H1 (cell line): ENCODE measurements at regions not wholly inside any gene's neighbourhood (a gene's known extent, or its start where the extent isn't known, plus 50 kb on each side); places are given as distances from the start of the nearest gene placed in this dataset.

Experiments used
- ATF3 ChIP-seq: IDR thresholded peaks from 2 replicates; pipeline ENCODE4 v1.6.1; 2011; ENCODE audit warnings: low read depth, mild to moderate bottlenecking, low read length; ENCODE audit not compliant: insufficient read depth
- BRCA1 ChIP-seq: IDR thresholded peaks from 2 replicates; pipeline ENCODE4 v1.6.1; 2012; ENCODE audit warnings: low read depth, low read length, improper control_type of control experiment
- CTCF ChIP-seq, 3 experiments: IDR thresholded peaks; 1 replicate in 2 of 3; 2 replicates in 1 of 3; pipeline versions ENCODE4 v1.5.1 to v1.6.1; 2011; ENCODE audit warnings: low read length in 3 of 3, mild to moderate bottlenecking in 3 of 3, inconsistent platforms in 2 of 3, low read depth in 1 of 3, moderate library complexity in 1 of 3; ENCODE audit not compliant: insufficient read depth in 1 of 3; ENCODE audit errors: control extremely low read depth in 1 of 3
- GTF2F1 ChIP-seq: IDR thresholded peaks from 2 replicates; pipeline ENCODE4 v1.6.1; 2012; ENCODE audit warnings: low read depth, low read length, improper control_type of control experiment, borderline replicate concordance
- JUN ChIP-seq: IDR thresholded peaks from 2 replicates; pipeline ENCODE4 v1.6.1; 2011; ENCODE audit warnings: low read depth, mild to moderate bottlenecking, improper control_type of control experiment, low read length
- KDM4A ChIP-seq: IDR thresholded peaks from one replicate; pipeline ENCODE4 v1.7.1; 2012; ENCODE audit warnings: low read depth, mild to moderate bottlenecking, moderate library complexity, low read length, inconsistent platforms; ENCODE audit not compliant: severe bottlenecking
- POLR2A ChIP-seq, 2 experiments: IDR thresholded peaks; 1 replicate in 1 of 2; 2 replicates in 1 of 2; pipeline ENCODE4 v1.6.1; 2011; ENCODE audit warnings: low read depth in 2 of 2, low read length in 2 of 2, mild to moderate bottlenecking in 2 of 2; ENCODE audit errors: control extremely low read depth in 1 of 2
- POLR2AphosphoS5 ChIP-seq: IDR thresholded peaks from 2 replicates; pipeline ENCODE4 v1.6.1; 2011; ENCODE audit warnings: low read depth, low read length
- POU5F1 ChIP-seq: IDR thresholded peaks from 2 replicates; pipeline ENCODE4 v1.6.1; 2011; ENCODE audit warnings: low read depth, mild to moderate bottlenecking, low read length, moderate library complexity
- RAD21 ChIP-seq, 2 experiments: IDR thresholded peaks in 1 of 2; conservative IDR thresholded peaks in 1 of 2; 2 replicates each; pipeline ENCODE4 v1.6.1; 2011; ENCODE audit warnings: low read depth in 2 of 2, low read length in 2 of 2, improper control_type of control experiment in 1 of 2, inconsistent platforms in 1 of 2, mild to moderate bottlenecking in 1 of 2, moderate library complexity in 1 of 2
- SIX5 ChIP-seq: IDR thresholded peaks from 2 replicates; pipeline ENCODE4 v1.6.1; 2011; ENCODE audit warnings: mild to moderate bottlenecking, low read depth, low read length
- SUZ12 ChIP-seq: fragments of 200-600 bp; sonication (generic); IDR thresholded peaks from 2 replicates; pipeline ENCODE4 v1.6.1; 2012; ENCODE audit warnings: mild to moderate bottlenecking, inconsistent platforms, low read length, moderate library complexity, mixed read lengths
- TAF1 ChIP-seq: IDR thresholded peaks from 2 replicates; pipeline ENCODE4 v1.6.1; 2011; ENCODE audit warnings: mild to moderate bottlenecking, low read depth, low read length

DNA sequence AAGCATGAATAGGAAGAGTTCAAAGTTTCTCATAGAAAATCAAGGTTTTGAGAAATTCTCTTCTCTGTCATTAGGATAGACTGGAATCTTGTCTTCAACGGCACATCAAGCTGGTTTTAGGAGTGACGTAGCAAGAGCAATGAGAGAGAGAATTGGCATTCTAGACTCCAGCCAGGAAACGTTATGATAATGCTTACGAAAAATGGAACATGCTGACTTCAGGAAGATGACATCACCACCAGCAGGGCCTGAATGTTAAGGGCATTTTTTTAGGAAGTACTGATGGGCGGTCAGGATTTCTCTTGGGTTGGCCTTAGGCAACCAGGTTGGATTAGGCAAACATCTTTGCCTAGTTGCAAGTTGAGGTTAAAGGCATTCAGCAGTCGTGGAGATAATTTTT, 213.2 kb upstream of the CTBP2 start:
- TF ChIP-seq POLR2A (IDR thresholded peaks at IDR 0.05; ENCODE audit: control extremely low read depth in 1 of 2, low read depth in 2 of 2, low read length in 2 of 2) (no peak), CTCF (IDR thresholded peaks at IDR 0.05; ENCODE audit: control extremely low read depth in 1 of 3, insufficient read depth in 1 of 3, low read depth in 1 of 3, low read length in 3 of 3) (no peak), ATF3 (no peak), GTF2F1 (no peak), KDM4A (no peak), BRCA1 (no peak), JUN (no peak), SUZ12 (no peak), SIX5 (no peak), POLR2AphosphoS5 (no peak), RAD21 (IDR thresholded peaks at IDR 0.05 in 1 of 2, conservative IDR thresholded peaks at IDR 0.05 in 1 of 2; ENCODE audit: low read depth in 2 of 2, low read length in 2 of 2) (no peak), POU5F1 (no peak), TAF1 (no peak)
